OCI-LY1 (cell line): ENCODE measurements at regions not wholly inside any gene's neighbourhood (a gene's known extent, or its start where the extent isn't known, plus 50 kb on each side); places are given as distances from the start of the nearest gene placed in this dataset.

Experiments
- H2AFZ ChIP-seq: fragments of 200-600 bp; sonication (generic), shearing (Covaris generic); 2 replicates; pipeline ENCODE4 v1.6.0; 2014; ENCODE audit warnings: antibody characterized with exemption, mild to moderate bottlenecking, low read length
- H3F3A ChIP-seq: fragments of 200-600 bp; sonication (generic), shearing (Covaris generic); 2 replicates; pipeline ENCODE4 v1.6.0; 2014; ENCODE audit warnings: mild to moderate bottlenecking, antibody characterized with exemption, low read length, moderate library complexity; ENCODE audit not compliant: insufficient read depth
- H3K27ac ChIP-seq: fragments of 200-600 bp; sonication (generic); 2 replicates; pipeline ENCODE4 v1.5.1; 2014; ENCODE audit warnings: low read length, mixed run types, mild to moderate bottlenecking, low read depth; ENCODE audit not compliant: poor library complexity, severe bottlenecking
- H3K27me3 ChIP-seq: fragments of 200-600 bp; sonication (generic); 2 replicates; pipeline ENCODE4 v1.6.0; 2014; ENCODE audit warnings: antibody characterized with exemption, mild to moderate bottlenecking, low read length, moderate library complexity; ENCODE audit not compliant: insufficient read depth
- H3K36me3 ChIP-seq: fragments of 200-600 bp; sonication (generic); 2 replicates; pipeline ENCODE4 v1.6.1; 2014; ENCODE audit warnings: mild to moderate bottlenecking, antibody characterized with exemption, low read length, moderate library complexity, mixed read lengths; ENCODE audit not compliant: insufficient read depth
- H3K4me1 ChIP-seq: fragments of 200-600 bp; sonication (generic); 2 replicates; pipeline ENCODE4 v1.5.1; 2014; ENCODE audit warnings: mild to moderate bottlenecking, low read length, moderate library complexity; ENCODE audit not compliant: insufficient read depth, severe bottlenecking
- H3K4me2 ChIP-seq: fragments of 200-600 bp; sonication (generic), shearing (Covaris generic); 2 replicates; pipeline ENCODE4 v1.6.1; 2014; ENCODE audit warnings: low read length
- H3K4me3 ChIP-seq: fragments of 200-600 bp; sonication (generic); 2 replicates; pipeline ENCODE4 v1.5.1; 2014; ENCODE audit warnings: low read length, low read depth, mild to moderate bottlenecking, mixed read lengths; ENCODE audit not compliant: poor library complexity, severe bottlenecking
- H3K79me2 ChIP-seq: fragments of 200-600 bp; shearing (Covaris generic); 2 replicates; pipeline ENCODE4 v1.6.1; 2016; ENCODE audit warnings: mixed run types, low read length, mixed read lengths; ENCODE audit not compliant: insufficient read depth
- H3K9ac ChIP-seq: fragments of 200-600 bp; sonication (generic), shearing (Covaris generic); 2 replicates; pipeline ENCODE4 v1.6.1; 2014; ENCODE audit warnings: mild to moderate bottlenecking, low read length, mixed read lengths
- H3K9me2 ChIP-seq: fragments of 200-600 bp; sonication (generic), shearing (Covaris generic); 2 replicates; pipeline ENCODE4 v1.6.1; 2014; ENCODE audit warnings: low read depth, mild to moderate bottlenecking, low read length, mixed read lengths
- H3K9me3 ChIP-seq: fragments of 200-600 bp; shearing (Covaris generic); 2 replicates; pipeline ENCODE4 v1.6.1; 2014; ENCODE audit warnings: low read length, mixed read lengths
- H4K20me1 ChIP-seq: fragments of 200-600 bp; sonication (generic), shearing (Covaris generic); 2 replicates; pipeline ENCODE4 v1.6.0; 2016; ENCODE audit warnings: mild to moderate bottlenecking, low read length; ENCODE audit not compliant: insufficient read depth
- EZH2 ChIP-seq: fragments of 200-600 bp; sonication (generic), shearing (Covaris generic); IDR thresholded peaks from 2 replicates; pipeline ENCODE4 v1.8.0; 2017; ENCODE audit warnings: borderline replicate concordance, mixed run types, mild to moderate bottlenecking, antibody characterized with exemption, low read length, moderate library complexity, mixed read lengths
- TF ChIP-seq, protein P1 (sequence below): fragments of 200-600 bp; sonication (generic), shearing (Covaris generic); IDR thresholded peaks from 2 replicates; pipeline ENCODE4 v1.5.1; 2017; ENCODE audit warnings: mild to moderate bottlenecking, antibody characterized with exemption, low read length, moderate library complexity, mixed read lengths

DNA sequence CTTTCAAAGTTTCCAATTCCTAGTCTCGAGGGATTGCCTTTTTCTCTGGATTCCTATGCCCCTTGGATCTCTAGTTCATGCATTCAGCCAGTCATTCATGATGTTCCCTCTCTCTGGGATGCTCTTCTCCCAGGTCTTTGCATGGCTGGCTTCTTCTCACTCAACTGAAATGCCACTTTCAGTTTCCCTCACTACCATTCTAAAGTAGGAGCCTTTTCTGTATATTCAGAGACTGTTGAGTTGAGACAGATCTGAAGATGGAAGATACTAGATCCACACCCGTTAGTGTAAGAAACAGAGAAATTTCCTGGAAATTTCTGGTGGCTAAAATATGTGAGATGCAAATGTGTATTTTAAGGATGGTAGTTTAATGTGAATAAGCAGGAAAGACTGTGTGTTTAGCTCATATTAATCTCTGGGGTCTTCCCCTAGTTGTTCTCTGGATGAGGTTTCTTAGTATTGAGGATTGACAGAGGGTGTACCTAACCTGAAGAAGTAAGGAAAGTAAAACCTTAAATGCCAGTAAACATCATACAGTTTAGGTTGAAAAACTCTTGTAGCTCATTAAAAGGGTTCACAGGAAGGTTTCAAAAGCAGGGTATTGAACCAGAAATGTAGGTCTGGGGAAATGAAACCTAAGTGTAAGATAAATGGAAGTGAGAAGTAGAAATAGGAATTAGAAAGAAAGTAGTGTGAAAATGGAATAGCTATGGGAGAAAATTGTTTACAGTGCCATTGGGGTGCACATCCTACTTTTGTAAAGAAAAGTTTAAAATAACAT lies 331.3 kb downstream of the NDFIP2 start:
- no peaks in the 10 kb centered on the region for H3K79me2 ChIP-seq
- TF ChIP-seq, protein P1, sequence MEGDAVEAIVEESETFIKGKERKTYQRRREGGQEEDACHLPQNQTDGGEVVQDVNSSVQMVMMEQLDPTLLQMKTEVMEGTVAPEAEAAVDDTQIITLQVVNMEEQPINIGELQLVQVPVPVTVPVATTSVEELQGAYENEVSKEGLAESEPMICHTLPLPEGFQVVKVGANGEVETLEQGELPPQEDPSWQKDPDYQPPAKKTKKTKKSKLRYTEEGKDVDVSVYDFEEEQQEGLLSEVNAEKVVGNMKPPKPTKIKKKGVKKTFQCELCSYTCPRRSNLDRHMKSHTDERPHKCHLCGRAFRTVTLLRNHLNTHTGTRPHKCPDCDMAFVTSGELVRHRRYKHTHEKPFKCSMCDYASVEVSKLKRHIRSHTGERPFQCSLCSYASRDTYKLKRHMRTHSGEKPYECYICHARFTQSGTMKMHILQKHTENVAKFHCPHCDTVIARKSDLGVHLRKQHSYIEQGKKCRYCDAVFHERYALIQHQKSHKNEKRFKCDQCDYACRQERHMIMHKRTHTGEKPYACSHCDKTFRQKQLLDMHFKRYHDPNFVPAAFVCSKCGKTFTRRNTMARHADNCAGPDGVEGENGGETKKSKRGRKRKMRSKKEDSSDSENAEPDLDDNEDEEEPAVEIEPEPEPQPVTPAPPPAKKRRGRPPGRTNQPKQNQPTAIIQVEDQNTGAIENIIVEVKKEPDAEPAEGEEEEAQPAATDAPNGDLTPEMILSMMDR: no peak
- TF ChIP-seq EZH2: no peak

DNA sequence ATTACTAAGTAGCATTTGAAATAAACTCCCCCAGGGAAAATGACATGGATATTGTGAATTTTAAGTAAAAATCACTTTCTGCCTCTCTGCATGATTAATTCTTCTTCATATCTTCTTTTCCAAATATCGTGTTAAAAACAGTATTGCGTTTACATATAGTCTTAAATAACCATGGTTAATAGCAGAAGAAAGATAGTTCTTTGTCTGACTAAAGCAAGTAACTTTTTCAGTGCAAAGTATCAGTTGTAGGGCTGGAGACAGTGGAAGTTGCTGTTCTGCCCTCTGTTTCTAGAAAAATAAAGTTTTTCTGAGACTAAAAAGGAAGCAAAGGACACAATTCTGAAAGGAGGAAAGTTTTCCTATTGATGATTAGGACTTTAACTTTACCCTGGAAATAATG lies 330.2 kb downstream of the NDFIP2 start:
- H3F3A ChIP-seq: no peaks in the 10 kb centered on the region
- H3K4me1 ChIP-seq: peaks cover 6% of the 10 kb centered on the region
- no peak overlapping the region for H3K9ac ChIP-seq
- H3K79me2 ChIP-seq: no peaks in the 10 kb centered on the region
- H3K4me3 ChIP-seq: no peak overlapping the region
- no peaks in the 10 kb centered on the region for H3K36me3 ChIP-seq
- no peaks in the 10 kb centered on the region for H3K9me3 ChIP-seq
- no peaks in the 10 kb centered on the region for H3K9me2 ChIP-seq
- no peak overlapping the region for H3K4me2 ChIP-seq
- no peak for TF ChIP-seq EZH2
- TF ChIP-seq, protein P1: no peak
- no peak overlapping the region for H2AFZ ChIP-seq
- no peak overlapping the region for H3K27ac ChIP-seq
- H3K27me3 ChIP-seq: no peaks in the 10 kb centered on the region
- H4K20me1 ChIP-seq: no peaks in the 10 kb centered on the region

More for the DNA sequence above, 331.3 kb downstream of the NDFIP2 start:
- Histone ChIP-seq H2AFZ (no peak overlapping the region), H3K4me2 (no peak overlapping the region), H3K27ac (no peak overlapping the region), H3K4me3 (no peak overlapping the region), H3K9ac (no peak overlapping the region), H3K27me3 (no peaks in the 10 kb centered on the region), H3K36me3 (no peaks in the 10 kb centered on the region), H3F3A (no peaks in the 10 kb centered on the region), H3K9me3 (no peaks in the 10 kb centered on the region), H3K9me2 (no peaks in the 10 kb centered on the region), H3K4me1 (peaks cover 6% of the 10 kb centered on the region), H4K20me1 (no peaks in the 10 kb centered on the region)

DNA sequence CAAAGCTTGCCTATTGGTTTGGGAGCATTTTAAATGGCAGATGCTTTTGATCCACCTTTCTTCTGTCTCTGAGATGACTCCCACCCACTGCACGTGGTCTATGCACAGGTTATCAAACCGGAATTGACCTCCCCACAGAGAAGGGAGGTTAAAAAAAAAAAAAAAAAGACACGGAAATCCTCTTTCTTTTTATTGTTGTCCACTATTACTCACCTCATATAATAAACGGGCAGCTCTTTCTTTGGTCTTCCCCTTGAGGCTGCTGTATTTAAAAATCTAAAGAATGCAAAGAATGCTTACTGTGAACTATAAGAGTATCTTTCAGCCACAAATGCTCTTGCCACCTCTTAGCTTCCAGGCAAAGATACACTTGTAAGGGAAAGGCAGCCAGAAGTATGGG lies 329.7 kb downstream of the NDFIP2 start:
- no peak overlapping the region for H2AFZ ChIP-seq
- no peaks in the 10 kb centered on the region for H3K27me3 ChIP-seq
- H3F3A ChIP-seq: no peaks in the 10 kb centered on the region
- H3K4me1 ChIP-seq: peaks cover 6% of the 10 kb centered on the region
- no peaks in the 10 kb centered on the region for H3K9me2 ChIP-seq
- H3K9me3 ChIP-seq: no peaks in the 10 kb centered on the region
- H3K9ac ChIP-seq: no peak overlapping the region
- H4K20me1 ChIP-seq: no peaks in the 10 kb centered on the region
- TF ChIP-seq EZH2: no peak
- TF ChIP-seq, protein P1: no peak
- H3K79me2 ChIP-seq: no peaks in the 10 kb centered on the region
- no peak overlapping the region for H3K27ac ChIP-seq
- H3K36me3 ChIP-seq: no peaks in the 10 kb centered on the region
- no peak overlapping the region for H3K4me3 ChIP-seq
- no peak overlapping the region for H3K4me2 ChIP-seq
